ENCODE measurements at regions not wholly inside any gene's neighbourhood (a gene's known extent, or its start where the extent isn't known, plus 50 kb on each side); places are given as distances from the start of the nearest gene placed in this dataset.

DNA sequence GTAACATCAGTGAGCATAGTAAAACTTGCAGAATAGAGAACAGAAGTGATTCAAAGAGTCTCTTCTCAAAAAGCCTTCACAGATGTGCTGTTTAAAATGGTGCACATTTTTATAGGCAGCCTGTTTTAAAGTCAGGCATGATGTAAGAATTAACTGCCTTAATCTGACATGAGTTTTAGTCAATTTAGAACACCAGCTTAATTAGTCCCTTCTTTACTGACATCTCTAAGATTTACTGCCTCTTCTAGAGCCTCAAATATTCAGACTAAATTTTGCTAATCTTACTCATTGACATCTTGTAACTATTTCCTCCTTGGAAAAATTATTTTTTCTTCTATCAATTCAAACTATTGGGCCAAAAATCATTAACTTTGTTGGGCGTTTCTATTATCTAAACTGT lies 782.5 kb downstream of the C12orf50 start:
- no peak for TF ChIP-seq CTCF (conservative IDR thresholded peaks at IDR 0.05; ENCODE audit: low read depth, low read length)
- no peak overlapping the region for H3K4me3 ChIP-seq (ENCODE audit: low read depth, low read length)

GRCh38 chr12:87238466-87238865 lies 790.7 kb downstream of the C12orf50 start:
- no peak for DNase-seq (ENCODE audit: low read depth)
- H3K4me3 ChIP-seq (ENCODE audit: low read depth, low read length), result no peak overlapping the region
- no peak for TF ChIP-seq CTCF (conservative IDR thresholded peaks at IDR 0.05; ENCODE audit: low read depth, low read length)

More for the DNA sequence above, 782.5 kb downstream of the C12orf50 start:
- DNase-seq (ENCODE audit: low read depth), result no peak

DNA sequence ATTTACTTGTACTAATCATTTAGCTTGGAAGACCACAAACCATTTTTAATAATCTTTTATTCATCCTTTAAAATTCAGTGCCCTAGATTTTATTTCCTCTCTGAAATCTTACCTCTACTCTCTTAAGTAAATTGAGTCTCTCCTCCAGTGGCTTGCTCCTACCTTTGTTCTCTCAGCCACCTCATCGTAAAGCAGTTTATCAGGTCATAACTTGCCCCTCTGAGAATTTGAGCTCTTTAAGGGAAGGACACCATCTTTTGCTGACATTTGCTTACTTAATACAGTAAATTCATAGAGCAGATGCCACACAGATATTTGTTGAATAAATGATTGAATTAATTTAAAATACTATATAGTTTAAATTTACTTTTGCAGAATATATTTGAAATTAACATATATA lies 794.3 kb downstream of the C12orf50 start:
- TF ChIP-seq CTCF (conservative IDR thresholded peaks at IDR 0.05; ENCODE audit: low read depth, low read length), result no peak
- no peak for DNase-seq (ENCODE audit: low read depth)
- H3K4me3 ChIP-seq (ENCODE audit: low read depth, low read length), result no peak overlapping the region

- no peak for DNase-seq (ENCODE audit: low read depth)
- H3K4me3 ChIP-seq (ENCODE audit: low read depth, low read length), result no peak overlapping the region
- no peak for TF ChIP-seq CTCF (conservative IDR thresholded peaks at IDR 0.05; ENCODE audit: low read depth, low read length)
Measured at GRCh38 chr12:87233671-87234070, 795.5 kb downstream of the C12orf50 start.

DNA sequence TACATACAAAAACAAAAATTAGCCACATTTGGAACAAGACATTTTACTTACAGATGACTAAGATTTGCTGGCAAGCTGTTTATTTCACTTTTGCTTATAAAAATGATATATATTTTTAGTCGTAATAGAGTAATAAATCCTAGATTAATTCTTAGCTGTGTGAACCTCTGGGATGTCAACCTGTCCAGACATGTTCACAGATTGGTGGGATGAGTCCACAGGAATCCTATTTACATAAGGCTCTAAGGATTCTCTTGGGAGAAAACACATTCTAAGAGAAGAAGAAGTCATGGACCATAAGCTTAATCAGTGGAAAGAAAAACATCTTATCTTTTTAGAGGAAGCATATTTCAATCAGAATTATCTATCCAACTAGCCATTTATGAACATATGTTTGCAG lies 797.4 kb downstream of the C12orf50 start:
- DNase-seq (ENCODE audit: low read depth), result no peak
- no peak for TF ChIP-seq CTCF (conservative IDR thresholded peaks at IDR 0.05; ENCODE audit: low read depth, low read length)
- no peak overlapping the region for H3K4me3 ChIP-seq (ENCODE audit: low read depth, low read length)

- no peak overlapping the region for H3K4me3 ChIP-seq (ENCODE audit: low read depth, low read length)
- no peak for TF ChIP-seq CTCF (conservative IDR thresholded peaks at IDR 0.05; ENCODE audit: low read depth, low read length)
- no peak for DNase-seq (ENCODE audit: low read depth)
Measured at GRCh38 chr12:87230441-87230840, 798.8 kb downstream of the C12orf50 start.

GRCh38 chr12:87227162-87227561 lies 802.0 kb downstream of the C12orf50 start:
- TF ChIP-seq CTCF (conservative IDR thresholded peaks at IDR 0.05; ENCODE audit: low read depth, low read length), result no peak
- no peak for DNase-seq (ENCODE audit: low read depth)
- H3K4me3 ChIP-seq (ENCODE audit: low read depth, low read length), result no peak overlapping the region
